CD4-positive, CD25-positive, alpha-beta regulatory T cell (primary cell): ENCODE measurements at regions not wholly inside any gene's neighbourhood (a gene's known extent, or its start where the extent isn't known, plus 50 kb on each side); places are given as distances from the start of the nearest gene placed in this dataset.

Experiments
- ATAC-seq, 2 donors: fragments of 150-1000 bp; cut with Tn5 transposase; one replicate each; pipeline ENCODE4 v1.10.0; 2021; ENCODE audit warnings: low read depth in 2 of 2, moderate number of reproducible peaks in 2 of 2, moderate library complexity in 1 of 2
- DNase-seq, 3 donors: peaks; one replicate each; pipeline versions ENCODE4 v3.0.0 to v3.0.0-alpha.2; 2012 to 2022; ENCODE audit warnings: mixed read lengths in 1 of 3
- H3K27ac ChIP-seq: one replicate; pipeline ENCODE4 v1.7.0; 2013; ENCODE audit warnings: mild to moderate bottlenecking, low read length; ENCODE audit not compliant: insufficient read depth, poor library complexity, severe bottlenecking
- H3K27me3 ChIP-seq: one replicate; pipeline ENCODE4 v1.7.0; 2013; ENCODE audit warnings: low read length; ENCODE audit not compliant: control insufficient read depth, insufficient read depth
- H3K36me3 ChIP-seq: one replicate; pipeline ENCODE4 v1.7.0; 2013; ENCODE audit warnings: mild to moderate bottlenecking, low read length, moderate library complexity; ENCODE audit not compliant: control insufficient read depth, insufficient read depth
- H3K4me1 ChIP-seq: 2 replicates; pipeline ENCODE4 v1.7.0; 2013; ENCODE audit warnings: mild to moderate bottlenecking, low read length; ENCODE audit not compliant: insufficient read depth, control insufficient read depth, poor library complexity, severe bottlenecking
- H3K4me3 ChIP-seq: one replicate; pipeline ENCODE4 v1.7.0; 2013; ENCODE audit warnings: low read depth, mild to moderate bottlenecking, low read length, moderate library complexity
- H3K9me3 ChIP-seq, 2 experiments: 1 replicate in 1 of 2; 2 replicates in 1 of 2; pipeline ENCODE4 v1.7.0; 2013; ENCODE audit warnings: low read length in 2 of 2, mild to moderate bottlenecking in 1 of 2, moderate library complexity in 1 of 2; ENCODE audit not compliant: control insufficient read depth in 2 of 2
- H3K27ac Mint-ChIP-seq, 3 donors: one replicate each; pipeline ENCODE4 v1.8.0; 2020 to 2022; ENCODE audit warnings: mild to moderate bottlenecking in 3 of 3, mixed read lengths in 3 of 3, moderate library complexity in 2 of 3
- H3K27me3 Mint-ChIP-seq: one replicate; pipeline ENCODE4 v1.8.0; 2022; ENCODE audit warnings: mild to moderate bottlenecking, mixed read lengths
- H3K36me3 Mint-ChIP-seq: one replicate; pipeline ENCODE4 v1.8.0; 2020; ENCODE audit warnings: mixed read lengths
- H3K4me1 Mint-ChIP-seq, 4 donors: one replicate each; pipeline ENCODE4 v1.8.0; 2020 to 2022; ENCODE audit warnings: mixed read lengths in 4 of 4, mild to moderate bottlenecking in 1 of 4
- H3K4me3 Mint-ChIP-seq, 4 donors: one replicate each; pipeline ENCODE4 v1.8.0; 2020 to 2022; ENCODE audit warnings: mild to moderate bottlenecking in 4 of 4, mixed read lengths in 4 of 4, moderate library complexity in 3 of 4
- H3K9me3 Mint-ChIP-seq, 7 donors: one replicate each; pipeline ENCODE4 v1.8.0; 2020 to 2022; ENCODE audit warnings: mixed read lengths in 7 of 7, mild to moderate bottlenecking in 3 of 7, moderate library complexity in 2 of 7

DNA sequence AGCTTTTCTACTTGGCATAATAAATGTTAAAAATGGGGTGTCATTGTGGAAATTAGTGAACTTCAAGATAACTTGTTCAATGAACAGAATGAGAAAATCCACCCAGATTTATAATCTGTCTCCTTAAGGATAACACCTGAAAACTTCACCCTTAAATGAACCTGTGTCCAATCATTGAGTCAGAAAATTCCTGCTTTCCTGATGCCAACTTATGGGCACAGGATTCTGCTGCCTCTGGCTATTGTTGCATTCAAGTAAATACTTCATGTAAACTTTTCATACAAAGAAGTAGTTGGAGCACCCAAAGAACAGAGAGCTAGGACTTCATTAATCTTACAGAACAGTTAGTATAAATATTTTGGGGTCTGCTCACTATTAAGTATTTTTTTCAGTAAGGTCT, 98.9 kb upstream of the PLEKHA5 start:
- Mint-ChIP-seq H3K4me3 (no peak overlapping the region), H3K27me3 (no peaks in the 10 kb centered on the region), H3K4me1 (no peaks in the 10 kb centered on the region), H3K36me3 (no peaks in the 10 kb centered on the region), H3K27ac (no peak overlapping the region), H3K9me3 (peaks cover 0 to 25% (median 3%) of the 10 kb centered on the region in 7 donors)
- Histone ChIP-seq H3K27ac (no peak overlapping the region), H3K27me3 (no peaks in the 10 kb centered on the region), H3K9me3 (peaks cover 0 to 7% of the 10 kb centered on the region in 2 experiments), H3K4me3 (no peak overlapping the region), H3K36me3 (no peaks in the 10 kb centered on the region), H3K4me1 (no peaks in the 10 kb centered on the region)
- ATAC-seq = no peak
- no peak for DNase-seq

GRCh38 chr12:19031032-19031431, 98.5 kb upstream of the PLEKHA5 start:
- Mint-ChIP-seq H3K4me3 (no peak overlapping the region), H3K27me3 (no peaks in the 10 kb centered on the region), H3K4me1 (no peaks in the 10 kb centered on the region), H3K9me3 (peaks cover 0 to 25% (median 3%) of the 10 kb centered on the region in 7 donors), H3K27ac (no peak overlapping the region), H3K36me3 (no peaks in the 10 kb centered on the region)
- ATAC-seq (no peak), DNase-seq (no peak)
- Histone ChIP-seq H3K4me3 (no peak overlapping the region), H3K9me3 (peaks cover 0 to 7% of the 10 kb centered on the region in 2 experiments), H3K27ac (no peak overlapping the region), H3K27me3 (no peaks in the 10 kb centered on the region), H3K36me3 (no peaks in the 10 kb centered on the region), H3K4me1 (no peaks in the 10 kb centered on the region)

GRCh38 chr12:19032826-19033225, 96.7 kb upstream of the PLEKHA5 start:
- Histone ChIP-seq H3K4me1 (no peaks in the 10 kb centered on the region), H3K27ac (no peak overlapping the region), H3K27me3 (no peaks in the 10 kb centered on the region), H3K4me3 (no peak overlapping the region), H3K9me3 (peaks cover 0 to 7% of the 10 kb centered on the region in 2 experiments), H3K36me3 (no peaks in the 10 kb centered on the region)
- no peak overlapping the region for H3K27ac Mint-ChIP-seq
- no peaks in the 10 kb centered on the region for H3K27me3 Mint-ChIP-seq
- H3K36me3 Mint-ChIP-seq = no peaks in the 10 kb centered on the region
- DNase-seq (no peak), ATAC-seq (no peak)
- no peak overlapping the region for H3K4me3 Mint-ChIP-seq
- H3K4me1 Mint-ChIP-seq = no peaks in the 10 kb centered on the region
- H3K9me3 Mint-ChIP-seq = peaks cover 0 to 25% (median 5%) of the 10 kb centered on the region in 7 donors

DNA sequence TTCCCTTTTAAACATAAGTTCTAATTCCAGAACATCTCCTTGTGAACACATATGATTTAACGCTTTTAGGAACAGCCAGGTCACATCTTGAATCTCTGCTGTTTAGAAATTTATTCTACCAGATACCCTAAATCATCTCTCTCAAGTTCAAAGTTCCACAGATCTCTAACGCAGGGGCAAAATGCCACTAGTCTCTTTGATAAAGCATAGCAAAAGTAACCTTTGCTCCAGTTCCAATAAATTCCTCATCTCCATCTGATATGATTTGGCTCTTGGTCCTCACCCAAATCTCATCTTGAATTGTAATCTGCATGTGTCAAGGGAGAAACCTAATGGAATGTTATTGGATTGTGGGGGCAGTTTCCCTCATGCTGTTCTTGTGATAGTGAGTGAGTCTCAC, 96.3 kb upstream of the PLEKHA5 start:
- H3K9me3 ChIP-seq = peaks cover 0 to 7% of the 10 kb centered on the region in 2 experiments
- no peaks in the 10 kb centered on the region for H3K27me3 ChIP-seq
- DNase-seq = no peak
- H3K9me3 Mint-ChIP-seq = peaks cover 0 to 25% (median 5%) of the 10 kb centered on the region in 7 donors
- ATAC-seq = no peak
- no peaks in the 10 kb centered on the region for H3K4me1 ChIP-seq
- H3K27ac ChIP-seq = no peak overlapping the region
- H3K4me1 Mint-ChIP-seq = no peaks in the 10 kb centered on the region
- H3K36me3 ChIP-seq = no peaks in the 10 kb centered on the region
- no peak overlapping the region for H3K4me3 Mint-ChIP-seq
- H3K27me3 Mint-ChIP-seq = no peaks in the 10 kb centered on the region
- H3K36me3 Mint-ChIP-seq = no peaks in the 10 kb centered on the region
- no peak overlapping the region for H3K4me3 ChIP-seq
- no peak overlapping the region for H3K27ac Mint-ChIP-seq

DNA sequence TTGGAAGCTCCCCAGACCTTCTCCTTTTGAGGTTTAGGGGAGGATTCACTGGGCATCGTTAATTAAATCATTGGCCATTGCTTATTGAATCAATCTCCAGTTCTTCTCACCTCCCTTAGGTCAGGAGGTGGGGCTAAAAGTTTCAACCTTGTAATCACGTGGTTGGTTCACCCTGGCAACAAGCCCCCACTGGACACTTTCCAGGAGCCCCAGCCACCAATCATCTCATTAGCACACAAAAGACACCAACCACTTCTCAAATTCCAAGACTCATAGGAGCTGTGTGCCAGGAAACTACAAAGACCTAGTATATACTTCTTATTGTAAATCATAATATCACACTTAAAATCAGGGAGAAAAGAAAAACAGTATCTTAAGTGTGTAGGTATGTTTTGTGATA, 94.6 kb upstream of the PLEKHA5 start:
- H3K27ac Mint-ChIP-seq = no peak overlapping the region
- H3K4me1 Mint-ChIP-seq = no peaks in the 10 kb centered on the region
- ATAC-seq (no peak), DNase-seq (no peak)
- H3K9me3 ChIP-seq = peaks cover 0 to 7% of the 10 kb centered on the region in 2 experiments
- no peak overlapping the region for H3K4me3 Mint-ChIP-seq
- no peaks in the 10 kb centered on the region for H3K36me3 ChIP-seq
- H3K4me3 ChIP-seq = no peak overlapping the region
- H3K4me1 ChIP-seq = no peaks in the 10 kb centered on the region
- H3K9me3 Mint-ChIP-seq = peaks cover 0 to 25% (median 3%) of the 10 kb centered on the region in 7 donors
- no peaks in the 10 kb centered on the region for H3K27me3 Mint-ChIP-seq
- H3K27me3 ChIP-seq = no peaks in the 10 kb centered on the region
- no peak overlapping the region for H3K27ac ChIP-seq
- no peaks in the 10 kb centered on the region for H3K36me3 Mint-ChIP-seq

DNA sequence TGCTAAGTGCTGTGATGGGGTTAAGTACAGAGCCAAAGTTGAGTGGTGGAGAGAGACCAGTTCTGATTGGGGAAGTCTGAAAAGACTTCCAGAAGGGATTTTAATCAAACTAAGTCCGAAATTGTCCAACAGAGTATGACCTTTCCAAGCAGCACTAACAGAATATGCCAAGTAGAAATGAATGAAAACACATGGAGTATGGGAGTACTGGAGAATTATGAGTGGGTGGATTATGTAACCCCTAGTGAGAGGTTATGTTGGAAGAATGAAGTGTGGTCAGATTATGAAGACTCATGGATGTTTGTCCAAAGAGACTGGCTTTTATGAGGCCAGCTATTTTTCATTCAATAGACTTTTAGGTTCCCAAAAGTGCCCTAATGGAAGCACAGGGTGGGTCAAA, 94.0 kb upstream of the PLEKHA5 start:
- Histone ChIP-seq H3K36me3 (no peaks in the 10 kb centered on the region), H3K27me3 (no peaks in the 10 kb centered on the region), H3K4me3 (no peak overlapping the region), H3K4me1 (no peaks in the 10 kb centered on the region), H3K9me3 (peaks cover 0 to 7% of the 10 kb centered on the region in 2 experiments), H3K27ac (no peak overlapping the region)
- peaks cover 0 to 25% (median 3%) of the 10 kb centered on the region in 7 donors for H3K9me3 Mint-ChIP-seq
- H3K27ac Mint-ChIP-seq = no peak overlapping the region
- no peaks in the 10 kb centered on the region for H3K27me3 Mint-ChIP-seq
- no peaks in the 10 kb centered on the region for H3K4me1 Mint-ChIP-seq
- no peak overlapping the region for H3K4me3 Mint-ChIP-seq
- H3K36me3 Mint-ChIP-seq = no peaks in the 10 kb centered on the region
- ATAC-seq (no peak), DNase-seq (no peak)

DNA sequence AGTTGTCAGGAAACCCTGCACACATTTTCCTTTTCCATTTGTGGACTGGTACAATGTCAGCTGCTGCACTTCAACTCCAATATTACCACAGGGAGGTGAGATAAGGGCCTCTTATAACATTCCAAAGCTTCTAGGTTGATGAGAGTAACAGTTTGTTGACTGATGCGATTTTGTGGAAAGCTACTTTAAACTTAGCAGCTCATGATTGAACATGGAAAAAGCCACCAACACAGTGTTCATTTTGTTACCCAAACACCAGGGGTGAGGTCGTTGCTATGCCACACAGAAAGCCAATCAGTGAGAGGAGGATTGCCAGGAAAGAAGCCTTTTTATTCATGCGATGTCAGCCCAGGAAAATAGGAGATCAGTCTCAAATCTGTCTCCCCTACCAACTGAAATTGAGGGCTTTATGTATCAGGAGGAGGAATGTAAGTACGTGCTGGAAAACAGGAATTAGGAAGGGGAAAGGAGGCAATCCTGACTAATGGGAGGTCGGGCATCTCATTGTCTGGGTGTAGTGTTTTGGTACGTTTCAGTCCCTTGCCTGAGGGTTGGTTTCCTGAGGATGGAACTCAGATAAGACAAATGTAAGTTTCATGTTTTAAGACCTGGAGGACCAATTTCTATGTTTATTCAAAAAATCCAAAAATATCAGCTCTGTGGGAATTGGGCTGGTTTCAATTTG, 92.7 kb upstream of the PLEKHA5 start:
- Mint-ChIP-seq H3K27me3 (no peaks in the 10 kb centered on the region), H3K27ac (no peak overlapping the region), H3K4me1 (no peaks in the 10 kb centered on the region), H3K9me3 (peaks cover 0 to 18% (median 3%) of the 10 kb centered on the region in 7 donors), H3K4me3 (no peak overlapping the region), H3K36me3 (no peaks in the 10 kb centered on the region)
- Histone ChIP-seq H3K4me1 (no peaks in the 10 kb centered on the region), H3K27me3 (no peaks in the 10 kb centered on the region), H3K36me3 (no peaks in the 10 kb centered on the region), H3K4me3 (no peak overlapping the region), H3K9me3 (peaks cover 0 to 7% of the 10 kb centered on the region in 2 experiments), H3K27ac (no peak overlapping the region)
- DNase-seq (no peak), ATAC-seq (no peak)

DNA sequence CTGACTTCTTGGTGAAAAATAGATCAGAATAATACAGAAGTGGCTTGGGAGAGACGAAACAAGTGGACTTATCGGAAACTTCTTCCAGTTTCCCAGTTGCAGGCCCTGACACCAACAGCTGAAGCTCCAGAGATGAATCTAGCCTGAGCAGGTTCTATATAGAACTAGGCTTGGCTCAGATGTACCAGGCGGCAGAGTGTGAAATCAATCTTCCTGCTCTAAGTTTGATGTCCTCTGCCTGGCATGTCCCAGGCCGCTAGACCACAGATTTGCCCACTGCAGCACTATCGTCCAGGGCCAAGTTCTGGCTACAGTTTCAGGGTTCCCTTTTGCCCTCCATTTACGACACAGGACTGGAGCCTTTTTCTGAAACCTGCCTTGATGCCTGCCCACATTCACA, 91.3 kb upstream of the PLEKHA5 start:
- Mint-ChIP-seq H3K27ac (no peak overlapping the region), H3K9me3 (peaks cover 0 to 13% (median 1%) of the 10 kb centered on the region in 7 donors), H3K27me3 (no peaks in the 10 kb centered on the region), H3K4me1 (no peaks in the 10 kb centered on the region), H3K4me3 (no peak overlapping the region), H3K36me3 (no peaks in the 10 kb centered on the region)
- DNase-seq (no peak), ATAC-seq (no peak)
- Histone ChIP-seq H3K9me3 (no peaks in the 10 kb centered on the region), H3K4me1 (no peaks in the 10 kb centered on the region), H3K4me3 (no peak overlapping the region), H3K27ac (no peak overlapping the region), H3K27me3 (no peaks in the 10 kb centered on the region), H3K36me3 (no peaks in the 10 kb centered on the region)
